ENCODE measurements at regions not wholly inside any gene's neighbourhood (a gene's known extent, or its start where the extent isn't known, plus 50 kb on each side); places are given as distances from the start of the nearest gene placed in this dataset.

GRCh38 chr12:30578426-30578825 is 117.2 kb downstream of the IPO8 start:
- no peak overlapping the region for H3K4me3 ChIP-seq
- DNase-seq (ENCODE audit: low spot score in 2 of 2) = no peak
- no peak for TF ChIP-seq CTCF (IDR thresholded peaks at IDR 0.05)
- no peaks in the 10 kb centered on the region for H3K36me3 ChIP-seq
- H3K27ac ChIP-seq = no peak overlapping the region
- H3K4me1 ChIP-seq = no peaks in the 10 kb centered on the region
- no peaks in the 10 kb centered on the region for H3K9me3 ChIP-seq
- intact Hi-C loops (cut with DNase I) = no loop called here
- no peaks in the 10 kb centered on the region for H3K27me3 ChIP-seq

- intact Hi-C loops (cut with DNase I) = no loop called here
- Histone ChIP-seq H3K4me1 (no peaks in the 10 kb centered on the region), H3K4me3 (no peak overlapping the region)
Observed at GRCh38 chr12:30573145-30573544, 122.5 kb downstream of the IPO8 start.

GRCh38 chr12:30570211-30570890 is 125.3 kb downstream of the IPO8 start:
- no peak for TF ChIP-seq CTCF (IDR thresholded peaks at IDR 0.05)
- intact Hi-C loops (cut with DNase I) = no loop called here
- Histone ChIP-seq H3K9me3 (no peaks in the 10 kb centered on the region), H3K36me3 (no peaks in the 10 kb centered on the region), H3K4me1 (no peaks in the 10 kb centered on the region), H3K27ac (no peak overlapping the region), H3K27me3 (no peaks in the 10 kb centered on the region), H3K4me3 (no peak overlapping the region)
- no peak for DNase-seq (ENCODE audit: low spot score in 2 of 2)

More at GRCh38 chr12:30573145-30573544, 122.5 kb downstream of the IPO8 start:
- Histone ChIP-seq H3K27me3 (no peaks in the 10 kb centered on the region), H3K36me3 (no peaks in the 10 kb centered on the region), H3K27ac (no peak overlapping the region), H3K9me3 (no peaks in the 10 kb centered on the region)
- no peak for TF ChIP-seq CTCF (IDR thresholded peaks at IDR 0.05)
- no peak for DNase-seq (ENCODE audit: low spot score in 2 of 2)

GRCh38 chr12:30569426-30569825 is 126.2 kb downstream of the IPO8 start:
- DNase-seq (ENCODE audit: low spot score in 2 of 2) = no peak
- H3K4me3 ChIP-seq = no peak overlapping the region
- no peaks in the 10 kb centered on the region for H3K27me3 ChIP-seq
- intact Hi-C loops (cut with DNase I) = no loop called here
- no peak overlapping the region for H3K27ac ChIP-seq
- no peaks in the 10 kb centered on the region for H3K4me1 ChIP-seq
- TF ChIP-seq CTCF (IDR thresholded peaks at IDR 0.05) = no peak
- H3K36me3 ChIP-seq = no peaks in the 10 kb centered on the region
- no peaks in the 10 kb centered on the region for H3K9me3 ChIP-seq

GRCh38 chr12:30568453-30568852 is 127.2 kb downstream of the IPO8 start:
- H3K27me3 ChIP-seq = no peaks in the 10 kb centered on the region
- H3K36me3 ChIP-seq = no peaks in the 10 kb centered on the region
- no peak for TF ChIP-seq CTCF (IDR thresholded peaks at IDR 0.05)
- no peaks in the 10 kb centered on the region for H3K4me1 ChIP-seq
- H3K4me3 ChIP-seq = no peak overlapping the region
- no peak overlapping the region for H3K27ac ChIP-seq
- no peak for DNase-seq (ENCODE audit: low spot score in 2 of 2)
- intact Hi-C loops (cut with DNase I) = no loop called here
- H3K9me3 ChIP-seq = no peaks in the 10 kb centered on the region

GRCh38 chr12:30567082-30567481 is 128.6 kb downstream of the IPO8 start:
- DNase-seq (ENCODE audit: low spot score in 2 of 2) = no peak
- TF ChIP-seq CTCF (IDR thresholded peaks at IDR 0.05) = no peak
- no peaks in the 10 kb centered on the region for H3K36me3 ChIP-seq
- H3K4me3 ChIP-seq = no peak overlapping the region
- no peaks in the 10 kb centered on the region for H3K9me3 ChIP-seq
- intact Hi-C loops (cut with DNase I) = no loop called here
- H3K4me1 ChIP-seq = no peaks in the 10 kb centered on the region
- no peaks in the 10 kb centered on the region for H3K27me3 ChIP-seq
- no peak overlapping the region for H3K27ac ChIP-seq

All from ascending aorta (tissue), 2 donors.